ENCODE measurements at regions not wholly inside any gene's neighbourhood (a gene's known extent, or its start where the extent isn't known, plus 50 kb on each side); places are given as distances from the start of the nearest gene placed in this dataset.

- TF ChIP-seq PRDM4 (CRISPR knock-in tag; IDR thresholded peaks at IDR 0.05; ENCODE audit: borderline replicate concordance) (no peak), GTF3A (CRISPR knock-in tag; conservative IDR thresholded peaks at IDR 0.05) (no peak), ZSCAN30 (CRISPR knock-in tag; IDR thresholded peaks at IDR 0.05) (no peak), NFIC (IDR thresholded peaks at IDR 0.05; ENCODE audit: low read length) (peak; percentile 46; the same call in 1 of the 2 replicates), RBAK (CRISPR knock-in tag; IDR thresholded peaks at IDR 0.05) (no peak), SATB2 (CRISPR knock-in tag; IDR thresholded peaks at IDR 0.05) (no peak), NCOA1 (CRISPR knock-in tag; IDR thresholded peaks at IDR 0.05) (peak; percentile 50; the same call in 1 of the 2 replicates), ZBTB10 (CRISPR knock-in tag; IDR thresholded peaks at IDR 0.05; ENCODE audit: borderline replicate concordance) (peak; percentile 78; the same call in 1 of the 2 replicates), TOPORS (CRISPR knock-in tag; IDR thresholded peaks at IDR 0.05) (peak; percentile 84; the same call in 1 of the 2 replicates), HMGXB4 (CRISPR knock-in tag; IDR thresholded peaks at IDR 0.05; ENCODE audit: borderline replicate concordance in 1 of 2, low read depth in 1 of 2) (peak in 1 of 2 experiments; percentile 72; a peak in 2 of 4 replicates), FOSL2 (CRISPR knock-in tag; IDR thresholded peaks at IDR 0.05) (peak; percentile 91), NRL (CRISPR knock-in tag; IDR thresholded peaks at IDR 0.05; ENCODE audit: borderline replicate concordance) (peak; percentile 89), SP5 (CRISPR knock-in tag; IDR thresholded peaks at IDR 0.05; ENCODE audit: borderline replicate concordance, low read depth) (peak; percentile 88), GATAD2A (CRISPR knock-in tag; IDR thresholded peaks at IDR 0.05) (peak; percentile 96), ONECUT2 (CRISPR knock-in tag; IDR thresholded peaks at IDR 0.05) (no peak; the same call in 1 of the 2 replicates), ZC3H13 (CRISPR knock-in tag; IDR thresholded peaks at IDR 0.05) (no peak; the same call in 1 of the 2 replicates), ELF3 (CRISPR knock-in tag; IDR thresholded peaks at IDR 0.05) (peak; percentile 98), THYN1 (CRISPR knock-in tag; IDR thresholded peaks at IDR 0.05; ENCODE audit: borderline replicate concordance, low read depth) (0 out of 2 replicates have a peak, but pooled peaks have one; percentile 51), KDM2A (CRISPR knock-in tag; IDR thresholded peaks at IDR 0.05; ENCODE audit: borderline replicate concordance, low read depth) (no peak), SMARCE1 (IDR thresholded peaks at IDR 0.05; ENCODE audit: borderline replicate concordance) (no peak), TIGD3 (CRISPR knock-in tag; IDR thresholded peaks at IDR 0.05; ENCODE audit: borderline replicate concordance) (no peak)
These were observed 66.9 kb upstream of the TINAGL1 start (continued) for GRCh38 chr1:31509124-31510072.

All from HepG2 (cell line).